Body of pancreas (tissue), 4 donors: ENCODE measurements at regions not wholly inside any gene's neighbourhood (a gene's known extent, or its start where the extent isn't known, plus 50 kb on each side); places are given as distances from the start of the nearest gene placed in this dataset.

ENCODE experiments used
- CTCF ChIP-seq, 7 experiments: fragments of 450-650 bp in 4 of 7; fragments of 200-600 bp in 3 of 7; sonication (generic) in 3 of 7; IDR thresholded peaks; one replicate each; pipeline ENCODE4 v1.5.1; 2016 to 2019; ENCODE audit warnings: antibody characterized with exemption in 7 of 7
- POLR2A ChIP-seq, 3 donors: fragments of 450-650 bp; IDR thresholded peaks; one replicate each; pipeline ENCODE4 v1.6.1; 2016; ENCODE audit warnings: antibody characterized with exemption in 3 of 3, mild to moderate bottlenecking in 2 of 3

DNA sequence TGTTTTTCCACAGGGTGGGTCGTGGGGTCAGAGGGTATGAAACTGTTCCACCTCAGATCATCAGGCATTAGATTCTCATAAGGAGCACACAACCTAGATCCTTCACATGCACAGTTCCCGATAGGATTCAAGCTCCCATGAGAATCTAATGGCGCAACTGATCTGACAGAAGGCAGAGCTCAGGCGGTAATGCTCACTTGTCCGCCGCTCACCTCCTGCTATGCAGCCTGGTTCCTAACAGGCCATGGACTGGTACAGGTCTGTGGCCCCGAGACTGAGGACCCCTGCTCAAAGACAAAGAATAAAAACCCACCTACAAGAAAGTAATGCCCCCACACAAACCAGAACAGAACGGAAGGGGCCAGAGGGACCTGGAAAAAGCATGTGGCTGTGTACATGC lies 76.1 kb upstream of the SNX9 start:
- TF ChIP-seq CTCF (IDR thresholded peaks at IDR 0.05): no peak
- TF ChIP-seq POLR2A (IDR thresholded peaks at IDR 0.05): no peak
